BJ (cell line): ENCODE measurements at regions not wholly inside any gene's neighbourhood (a gene's known extent, or its start where the extent isn't known, plus 50 kb on each side); places are given as distances from the start of the nearest gene placed in this dataset. TPM values are rescaled to one million over a fixed set of nuclear protein-coding genes. Genes with fewer than 3 reads are reported as not detected.
"Not testable (repeated sequence)": the region's sequence is repeated elsewhere in the genome, so short reads cannot be mapped to it uniquely, and the experiment has no call there.

ENCODE experiments used
- CTCF ChIA-PET: fragments of 350-600 bp; formaldehyde crosslinking; extraction: SDS; loops from one replicate; lab custom pipeline; 2021; ENCODE audit warnings: antibody characterized with exemption, inconsistent platforms; lab: Yijun Ruan, JAX
- POLR2A ChIA-PET: fragments of 300-600 bp; sonication (Branson Sonifier 250); formaldehyde crosslinking; extraction: SDS; loops from one replicate; lab custom pipeline; 2021; ENCODE audit warnings: antibody characterized with exemption; lab: Charles Lee
- DNase-seq: peaks from one replicate; pipeline ENCODE4 v3.0.0-alpha.2; 2011; ENCODE audit warnings: low read depth
- H3K27me3 ChIP-seq: 2 replicates; pipeline ENCODE4 v1.6.0; 2011; ENCODE audit warnings: low read length; ENCODE audit not compliant: control insufficient read depth, insufficient read depth
- H3K36me3 ChIP-seq: 2 replicates; pipeline ENCODE4 v1.5.1; 2011; ENCODE audit warnings: low read length; ENCODE audit not compliant: control insufficient read depth, insufficient read depth
- H3K4me3 ChIP-seq: 2 replicates; pipeline ENCODE4 v1.5.1; 2011; ENCODE audit warnings: low read depth, mild to moderate bottlenecking, control low read depth, low read length
- CTCF ChIP-seq: IDR thresholded peaks from 2 replicates; pipeline ENCODE4 v1.5.1; 2011; ENCODE audit warnings: low read depth, mild to moderate bottlenecking, control low read depth, inconsistent platforms, low read length, moderate library complexity; ENCODE audit not compliant: insufficient read depth
- small RNA-seq: library from RNA; depleted of rRNA; stranded (forward); fragments of <200 nt; gene quantifications from one replicate; pipeline ENCODE3, GENCODE V24; 2012; ENCODE audit warnings: low replicate concordance, low read depth; ENCODE audit not compliant: insufficient read length

DNA sequence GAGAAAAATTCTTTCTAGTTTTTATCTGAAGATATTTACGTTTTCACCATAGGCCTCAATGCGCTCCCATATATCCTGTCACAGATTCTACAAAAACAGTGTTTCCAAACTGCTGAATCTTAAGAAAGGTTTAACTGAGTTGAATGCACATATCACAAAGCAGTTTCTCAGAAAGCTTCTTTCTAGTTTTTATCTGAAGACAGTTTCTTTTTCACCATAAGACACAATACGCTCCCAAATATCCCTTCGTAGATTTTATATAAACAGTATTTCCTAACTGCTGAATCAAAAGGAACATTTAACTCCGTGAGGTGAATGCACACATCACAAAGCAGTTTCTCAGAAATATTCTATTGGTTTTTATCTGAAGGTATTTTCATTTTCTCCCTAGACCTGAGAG lies 385.5 kb downstream of the ALG10 start:
- no peak for DNase-seq
- POLR2A ChIA-PET = no interaction called here
- Histone ChIP-seq H3K36me3 (no peaks in the 10 kb centered on the region), H3K27me3 (no peaks in the 10 kb centered on the region), H3K4me3 (no peak overlapping the region)
- CTCF ChIA-PET = no interaction called here
- TF ChIP-seq CTCF = no peak

DNA sequence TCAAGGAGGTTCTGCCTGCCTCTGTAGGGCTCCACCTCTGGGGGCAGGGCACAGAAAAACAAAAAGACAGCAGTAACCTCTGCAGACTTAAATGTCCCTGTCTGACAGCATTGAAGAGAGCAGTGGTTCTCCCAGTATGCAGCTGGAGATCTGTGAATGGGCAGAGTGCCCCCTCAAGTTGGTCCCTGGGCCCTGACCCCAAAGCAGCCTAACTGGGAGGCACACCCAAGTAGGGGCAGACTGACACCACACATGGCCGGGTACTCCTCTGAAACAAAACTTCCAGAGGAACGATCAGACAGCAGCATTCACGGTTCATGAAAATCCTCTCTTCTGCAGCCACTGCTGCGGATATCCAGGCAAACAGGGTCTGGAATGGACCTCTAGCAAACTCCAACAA lies 409.2 kb downstream of the ALG10 start:
- H3K27me3 ChIP-seq, H3K4me3 ChIP-seq, POLR2A ChIA-PET, H3K36me3 ChIP-seq, DNase-seq, CTCF ChIA-PET: not testable (repeated sequence)

Small RNA genes in the stretch of these regions (small RNA-seq; reads per million reads assigned to genes)
- not detected for gene RNA5SP357
